ENCODE measurements at regions not wholly inside any gene's neighbourhood (a gene's known extent, or its start where the extent isn't known, plus 50 kb on each side); places are given as distances from the start of the nearest gene placed in this dataset.

DNA sequence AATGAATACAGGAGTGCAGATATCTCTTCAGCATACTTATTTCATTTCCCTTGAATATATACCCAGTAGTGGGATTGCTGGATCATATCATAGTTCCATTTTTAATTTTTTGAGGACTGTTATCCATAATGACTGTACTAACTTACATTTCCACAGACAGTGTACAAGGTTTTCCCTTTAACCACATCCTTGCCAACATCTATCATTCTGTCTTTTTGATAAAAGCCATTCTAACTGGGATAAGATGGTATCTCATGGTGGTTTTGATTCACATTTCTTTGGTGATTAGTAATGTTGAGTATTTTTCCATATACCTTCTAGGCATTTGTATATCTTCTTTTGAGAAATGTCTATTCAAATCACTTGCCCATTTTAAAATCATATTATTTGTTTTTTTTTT, 325.2 kb downstream of the CYP26B1 start:
- H3K4me3 ChIP-seq (ENCODE audit: low read length in 3 of 3): no peak overlapping the region
- intact Hi-C loops (cut with DNase I): no loop called here
- peaks cover 0 to 2% (median 0%) of the 10 kb centered on the region in 3 donors for H3K4me1 ChIP-seq (ENCODE audit: control insufficient read depth in 2 of 3, insufficient read depth in 2 of 3, low read depth in 1 of 3, low read length in 3 of 3)
- H3K27me3 ChIP-seq (ENCODE audit: control insufficient read depth, insufficient read depth, low read length): no peaks in the 10 kb centered on the region
- H3K9ac ChIP-seq (ENCODE audit: low read length in 3 of 3): no peak overlapping the region
- TF ChIP-seq, protein P1, sequence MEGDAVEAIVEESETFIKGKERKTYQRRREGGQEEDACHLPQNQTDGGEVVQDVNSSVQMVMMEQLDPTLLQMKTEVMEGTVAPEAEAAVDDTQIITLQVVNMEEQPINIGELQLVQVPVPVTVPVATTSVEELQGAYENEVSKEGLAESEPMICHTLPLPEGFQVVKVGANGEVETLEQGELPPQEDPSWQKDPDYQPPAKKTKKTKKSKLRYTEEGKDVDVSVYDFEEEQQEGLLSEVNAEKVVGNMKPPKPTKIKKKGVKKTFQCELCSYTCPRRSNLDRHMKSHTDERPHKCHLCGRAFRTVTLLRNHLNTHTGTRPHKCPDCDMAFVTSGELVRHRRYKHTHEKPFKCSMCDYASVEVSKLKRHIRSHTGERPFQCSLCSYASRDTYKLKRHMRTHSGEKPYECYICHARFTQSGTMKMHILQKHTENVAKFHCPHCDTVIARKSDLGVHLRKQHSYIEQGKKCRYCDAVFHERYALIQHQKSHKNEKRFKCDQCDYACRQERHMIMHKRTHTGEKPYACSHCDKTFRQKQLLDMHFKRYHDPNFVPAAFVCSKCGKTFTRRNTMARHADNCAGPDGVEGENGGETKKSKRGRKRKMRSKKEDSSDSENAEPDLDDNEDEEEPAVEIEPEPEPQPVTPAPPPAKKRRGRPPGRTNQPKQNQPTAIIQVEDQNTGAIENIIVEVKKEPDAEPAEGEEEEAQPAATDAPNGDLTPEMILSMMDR (IDR thresholded peaks at IDR 0.05; ENCODE audit: borderline replicate concordance, extremely low read depth, insufficient read depth): no peak
- H3K9me3 ChIP-seq (ENCODE audit: control insufficient read depth in 2 of 3, insufficient read depth in 1 of 3, low read length in 3 of 3): no peaks in the 10 kb centered on the region
- no peaks in the 10 kb centered on the region for H3K36me3 ChIP-seq (ENCODE audit: control insufficient read depth in 2 of 3, insufficient read depth in 3 of 3, low read length in 3 of 3)
- no peak overlapping the region for H3K27ac ChIP-seq (ENCODE audit: low read depth in 2 of 2, low read length in 2 of 2)
- DNase-seq (no peak), FAIRE-seq (no peak)

DNA sequence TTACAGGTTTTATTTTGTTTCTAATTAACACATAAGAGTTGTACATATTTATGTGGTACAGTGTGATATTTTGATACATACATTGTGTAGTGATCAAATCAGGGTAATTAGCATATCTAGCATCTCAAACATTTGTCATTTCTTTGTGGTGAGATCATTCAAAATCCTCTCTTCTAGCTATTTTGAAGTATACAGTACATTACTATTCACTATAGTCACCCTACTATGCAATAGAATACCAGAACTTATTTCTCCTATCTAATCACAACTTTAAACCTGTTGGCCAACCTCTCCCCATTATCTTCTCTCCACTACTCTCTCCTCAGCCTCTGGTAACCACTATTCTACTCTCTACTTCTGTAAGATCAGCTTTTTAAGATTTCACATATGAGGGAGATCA, 325.8 kb downstream of the CYP26B1 start:
- intact Hi-C loops (cut with DNase I): no loop called here
- Histone ChIP-seq H3K4me3 (ENCODE audit: low read length in 3 of 3) (no peak overlapping the region), H3K27me3 (ENCODE audit: control insufficient read depth, insufficient read depth, low read length) (no peaks in the 10 kb centered on the region), H3K9ac (ENCODE audit: low read length in 3 of 3) (no peak overlapping the region), H3K4me1 (ENCODE audit: control insufficient read depth in 2 of 3, insufficient read depth in 2 of 3, low read depth in 1 of 3, low read length in 3 of 3) (no peaks in the 10 kb centered on the region), H3K36me3 (ENCODE audit: control insufficient read depth in 2 of 3, insufficient read depth in 3 of 3, low read length in 3 of 3) (no peaks in the 10 kb centered on the region), H3K9me3 (ENCODE audit: control insufficient read depth in 2 of 3, insufficient read depth in 1 of 3, low read length in 3 of 3) (no peaks in the 10 kb centered on the region), H3K27ac (ENCODE audit: low read depth in 2 of 2, low read length in 2 of 2) (no peak overlapping the region)
- FAIRE-seq (no peak), DNase-seq (no peak)
- TF ChIP-seq, protein P1 (IDR thresholded peaks at IDR 0.05; ENCODE audit: borderline replicate concordance, extremely low read depth, insufficient read depth): no peak

DNA sequence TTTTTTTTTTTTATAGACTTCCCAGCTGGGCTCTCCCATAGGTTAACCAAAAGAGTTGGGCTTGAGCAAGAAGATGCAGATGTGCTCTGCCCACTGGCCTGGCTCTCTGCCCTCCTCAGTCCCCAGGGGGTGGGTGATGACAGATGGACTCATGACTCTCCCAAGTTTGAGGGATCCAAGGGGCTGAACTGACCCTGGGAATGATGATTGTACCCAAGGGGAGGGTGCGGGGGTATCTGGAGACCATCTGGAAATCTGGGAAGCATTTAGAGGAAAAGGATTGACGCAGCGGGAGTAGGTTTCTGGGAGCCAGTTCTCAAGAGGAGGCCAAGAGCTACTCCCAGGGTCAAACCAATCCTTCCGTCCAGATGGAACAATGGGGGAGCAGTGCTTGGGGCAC, 330.8 kb downstream of the CYP26B1 start:
- Histone ChIP-seq H3K36me3 (ENCODE audit: control insufficient read depth in 2 of 3, insufficient read depth in 3 of 3, low read length in 3 of 3) (no peaks in the 10 kb centered on the region), H3K27ac (ENCODE audit: low read depth in 2 of 2, low read length in 2 of 2) (no peak overlapping the region), H3K27me3 (ENCODE audit: control insufficient read depth, insufficient read depth, low read length) (no peaks in the 10 kb centered on the region), H3K4me1 (ENCODE audit: control insufficient read depth in 2 of 3, insufficient read depth in 2 of 3, low read depth in 1 of 3, low read length in 3 of 3) (no peaks in the 10 kb centered on the region), H3K9me3 (ENCODE audit: control insufficient read depth in 2 of 3, insufficient read depth in 1 of 3, low read length in 3 of 3) (no peaks in the 10 kb centered on the region), H3K4me3 (ENCODE audit: low read length in 3 of 3) (no peak overlapping the region), H3K9ac (ENCODE audit: low read length in 3 of 3) (no peak overlapping the region)
- intact Hi-C loops (cut with DNase I): no loop called here
- no peak for FAIRE-seq
- DNase-seq: no peak
- TF ChIP-seq, protein P1 (IDR thresholded peaks at IDR 0.05; ENCODE audit: borderline replicate concordance, extremely low read depth, insufficient read depth): no peak
